Lower lobe of right lung (tissue), 2 donors: ENCODE measurements at regions not wholly inside any gene's neighbourhood (a gene's known extent, or its start where the extent isn't known, plus 50 kb on each side); places are given as distances from the start of the nearest gene placed in this dataset.
A peak's percentile ranks its signal among the peaks of the same experiment; 100 is the strongest.

ENCODE experiments used
- ATAC-seq, 2 donors: fragments of 200-7000 bp; cut with Tn5 transposase; one replicate each; pipeline ENCODE4 v1.9.1; 2020 to 2022; ENCODE audit warnings: mild to moderate bottlenecking in 2 of 2, moderate library complexity in 2 of 2
- DNase-seq: peaks from one replicate; pipeline ENCODE4 v3.0.0-alpha.2; 2020
- H3K27ac ChIP-seq: fragments of 200-600 bp; one replicate; pipeline ENCODE4 v1.8.0; 2022
- H3K27me3 ChIP-seq: fragments of 200-600 bp; one replicate; pipeline ENCODE4 v1.8.0; 2022; ENCODE audit warnings: low read depth
- H3K36me3 ChIP-seq: fragments of 200-600 bp; one replicate; pipeline ENCODE4 v1.8.0; 2022; ENCODE audit warnings: mild to moderate bottlenecking
- H3K4me1 ChIP-seq: fragments of 200-600 bp; one replicate; pipeline ENCODE4 v1.8.0; 2022
- H3K4me3 ChIP-seq: fragments of 200-600 bp; one replicate; pipeline ENCODE4 v1.8.0; 2022; ENCODE audit warnings: mild to moderate bottlenecking
- H3K9me3 ChIP-seq: fragments of 200-600 bp; one replicate; pipeline ENCODE4 v1.8.0; 2022
- CTCF ChIP-seq: fragments of 200-600 bp; IDR thresholded peaks from one replicate; pipeline ENCODE4 v1.8.0; 2022; ENCODE audit warnings: antibody characterized with exemption, mild to moderate bottlenecking
- intact Hi-C: fragments of 100-400 bp; cut with DNase I; formaldehyde crosslinking; loops from one replicate; pipeline ENCODE4 v1.11.0; 2022
- donor health status: DM: no; HTN: yes; CAD: no; lungs with severe emphysema.

- ATAC-seq (no peak), DNase-seq (no peak)
- H3K4me3 ChIP-seq = no peak overlapping the region
- intact Hi-C loops = no loop called here
- no peak overlapping the region for H3K27ac ChIP-seq
- no peaks in the 10 kb centered on the region for H3K27me3 ChIP-seq
- no peaks in the 10 kb centered on the region for H3K4me1 ChIP-seq
- H3K9me3 ChIP-seq = no peaks in the 10 kb centered on the region
- no peak for TF ChIP-seq CTCF
- no peaks in the 10 kb centered on the region for H3K36me3 ChIP-seq
Observed at GRCh38 chr9:79968533-79968932, 396.8 kb downstream of the TLE4 start.

GRCh38 chr9:79962836-79963235 lies 391.1 kb downstream of the TLE4 start:
- Histone ChIP-seq H3K36me3 (no peaks in the 10 kb centered on the region), H3K27ac (no peak overlapping the region), H3K27me3 (no peaks in the 10 kb centered on the region), H3K4me3 (no peak overlapping the region), H3K9me3 (no peaks in the 10 kb centered on the region), H3K4me1 (no peaks in the 10 kb centered on the region)
- ATAC-seq (no peak), DNase-seq (no peak)
- TF ChIP-seq CTCF = no peak
- intact Hi-C loops = no loop called here

GRCh38 chr9:79962150-79962549 lies 390.4 kb downstream of the TLE4 start:
- ATAC-seq = no peak
- Histone ChIP-seq H3K36me3 (no peaks in the 10 kb centered on the region), H3K4me3 (no peak overlapping the region), H3K4me1 (no peaks in the 10 kb centered on the region), H3K9me3 (no peaks in the 10 kb centered on the region), H3K27ac (no peak overlapping the region), H3K27me3 (no peaks in the 10 kb centered on the region)
- no peak for DNase-seq
- TF ChIP-seq CTCF = no peak
- intact Hi-C loops = no loop called here

GRCh38 chr9:79955300-79955699 lies 383.5 kb downstream of the TLE4 start:
- Histone ChIP-seq H3K9me3 (no peaks in the 10 kb centered on the region), H3K27me3 (no peaks in the 10 kb centered on the region), H3K4me3 (no peak overlapping the region), H3K4me1 (no peaks in the 10 kb centered on the region), H3K36me3 (no peaks in the 10 kb centered on the region), H3K27ac (no peak overlapping the region)
- peak; percentile 43 for TF ChIP-seq CTCF
- intact Hi-C loops = no loop called here
- ATAC-seq (no peak), DNase-seq (no peak)

GRCh38 chr9:79953908-79954307 lies 382.1 kb downstream of the TLE4 start:
- no peaks in the 10 kb centered on the region for H3K36me3 ChIP-seq
- H3K4me1 ChIP-seq = no peaks in the 10 kb centered on the region
- DNase-seq = no peak
- H3K4me3 ChIP-seq = no peak overlapping the region
- no peak for TF ChIP-seq CTCF
- no peaks in the 10 kb centered on the region for H3K27me3 ChIP-seq
- ATAC-seq = no peak
- intact Hi-C loops = no loop called here
- H3K9me3 ChIP-seq = no peaks in the 10 kb centered on the region
- no peak overlapping the region for H3K27ac ChIP-seq

GRCh38 chr9:79952401-79952800 lies 380.6 kb downstream of the TLE4 start:
- Histone ChIP-seq H3K36me3 (no peaks in the 10 kb centered on the region), H3K4me1 (no peaks in the 10 kb centered on the region), H3K27me3 (no peaks in the 10 kb centered on the region), H3K27ac (no peak overlapping the region), H3K4me3 (no peak overlapping the region), H3K9me3 (no peaks in the 10 kb centered on the region)
- intact Hi-C loops = no loop called here
- TF ChIP-seq CTCF = no peak
- DNase-seq = no peak
- no peak for ATAC-seq
